ENCODE measurements at regions not wholly inside any gene's neighbourhood (a gene's known extent, or its start where the extent isn't known, plus 50 kb on each side); places are given as distances from the start of the nearest gene placed in this dataset.

DNA sequence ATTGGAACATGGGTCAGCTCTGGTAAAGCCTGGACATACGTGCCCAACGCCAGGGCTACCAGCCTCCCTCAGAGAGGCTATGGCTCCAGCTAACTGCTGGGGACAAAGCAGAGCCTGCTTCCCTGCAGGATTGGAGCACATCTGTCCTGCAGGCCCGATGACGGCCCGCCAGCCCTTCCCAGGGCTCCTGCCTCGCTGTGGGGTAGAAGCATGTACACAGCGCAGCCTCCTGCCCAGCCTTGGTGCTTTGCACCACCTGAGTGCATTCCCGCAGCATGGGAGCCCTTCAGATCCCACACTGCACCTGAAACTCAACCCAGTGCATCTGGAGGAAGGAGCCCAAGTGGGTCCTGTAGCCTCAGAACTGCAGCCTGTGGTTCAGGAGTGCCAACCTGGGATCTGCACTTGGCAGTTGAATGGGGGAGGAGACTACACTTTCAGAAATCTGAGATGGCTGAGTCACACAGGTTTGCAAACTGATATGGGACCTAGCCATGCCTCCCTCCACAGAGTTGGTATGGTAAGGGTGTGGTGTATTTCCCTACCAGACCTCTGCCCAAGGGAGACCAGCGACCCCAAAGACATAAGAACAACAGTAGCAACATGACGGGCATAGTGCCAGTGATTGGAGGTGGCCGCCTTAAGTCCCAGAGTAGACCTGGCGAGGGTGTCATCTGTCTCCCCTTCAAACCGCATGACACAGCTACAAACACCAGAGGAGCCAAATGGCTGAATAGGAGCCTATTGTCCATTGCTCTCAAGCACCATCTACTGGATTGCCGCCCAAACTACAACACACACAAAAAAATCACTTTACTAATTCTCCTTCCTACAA lies 273.9 kb upstream of the MIS18BP1 start:
- TF ChIP-seq, protein P1, sequence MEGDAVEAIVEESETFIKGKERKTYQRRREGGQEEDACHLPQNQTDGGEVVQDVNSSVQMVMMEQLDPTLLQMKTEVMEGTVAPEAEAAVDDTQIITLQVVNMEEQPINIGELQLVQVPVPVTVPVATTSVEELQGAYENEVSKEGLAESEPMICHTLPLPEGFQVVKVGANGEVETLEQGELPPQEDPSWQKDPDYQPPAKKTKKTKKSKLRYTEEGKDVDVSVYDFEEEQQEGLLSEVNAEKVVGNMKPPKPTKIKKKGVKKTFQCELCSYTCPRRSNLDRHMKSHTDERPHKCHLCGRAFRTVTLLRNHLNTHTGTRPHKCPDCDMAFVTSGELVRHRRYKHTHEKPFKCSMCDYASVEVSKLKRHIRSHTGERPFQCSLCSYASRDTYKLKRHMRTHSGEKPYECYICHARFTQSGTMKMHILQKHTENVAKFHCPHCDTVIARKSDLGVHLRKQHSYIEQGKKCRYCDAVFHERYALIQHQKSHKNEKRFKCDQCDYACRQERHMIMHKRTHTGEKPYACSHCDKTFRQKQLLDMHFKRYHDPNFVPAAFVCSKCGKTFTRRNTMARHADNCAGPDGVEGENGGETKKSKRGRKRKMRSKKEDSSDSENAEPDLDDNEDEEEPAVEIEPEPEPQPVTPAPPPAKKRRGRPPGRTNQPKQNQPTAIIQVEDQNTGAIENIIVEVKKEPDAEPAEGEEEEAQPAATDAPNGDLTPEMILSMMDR (IDR thresholded peaks at IDR 0.05; ENCODE audit: insufficient read depth, low read length, poor library complexity, severe bottlenecking) = peak; percentile 43
- no peak for TF ChIP-seq EZH2phosphoT487 (conservative IDR thresholded peaks at IDR 0.05; ENCODE audit: low read length)
